ENCODE measurements at regions not wholly inside any gene's neighbourhood (a gene's known extent, or its start where the extent isn't known, plus 50 kb on each side); places are given as distances from the start of the nearest gene placed in this dataset.
A peak's percentile ranks its signal among the peaks of the same experiment; 100 is the strongest.

DNA sequence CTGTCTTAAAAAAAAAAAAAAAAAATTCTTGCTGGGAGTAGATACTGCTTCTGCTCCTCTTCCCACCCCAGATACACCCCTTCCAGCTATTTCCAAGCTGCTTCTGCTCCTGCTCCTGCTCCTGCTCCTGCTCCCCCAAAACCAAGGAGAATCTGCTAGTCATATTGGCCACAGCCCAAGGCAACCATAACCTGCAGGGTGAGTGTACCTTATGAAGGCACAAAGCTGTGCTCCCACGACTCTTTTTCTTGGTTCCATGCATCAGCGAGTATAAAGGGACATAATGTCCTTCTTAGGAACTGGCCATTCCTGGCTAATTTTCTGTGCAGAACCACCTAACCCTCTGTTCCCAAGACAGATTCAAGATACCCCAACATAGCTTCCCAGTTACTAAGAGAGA, 129.5 kb upstream of the CDK1 start:
- TF ChIP-seq, protein P1, sequence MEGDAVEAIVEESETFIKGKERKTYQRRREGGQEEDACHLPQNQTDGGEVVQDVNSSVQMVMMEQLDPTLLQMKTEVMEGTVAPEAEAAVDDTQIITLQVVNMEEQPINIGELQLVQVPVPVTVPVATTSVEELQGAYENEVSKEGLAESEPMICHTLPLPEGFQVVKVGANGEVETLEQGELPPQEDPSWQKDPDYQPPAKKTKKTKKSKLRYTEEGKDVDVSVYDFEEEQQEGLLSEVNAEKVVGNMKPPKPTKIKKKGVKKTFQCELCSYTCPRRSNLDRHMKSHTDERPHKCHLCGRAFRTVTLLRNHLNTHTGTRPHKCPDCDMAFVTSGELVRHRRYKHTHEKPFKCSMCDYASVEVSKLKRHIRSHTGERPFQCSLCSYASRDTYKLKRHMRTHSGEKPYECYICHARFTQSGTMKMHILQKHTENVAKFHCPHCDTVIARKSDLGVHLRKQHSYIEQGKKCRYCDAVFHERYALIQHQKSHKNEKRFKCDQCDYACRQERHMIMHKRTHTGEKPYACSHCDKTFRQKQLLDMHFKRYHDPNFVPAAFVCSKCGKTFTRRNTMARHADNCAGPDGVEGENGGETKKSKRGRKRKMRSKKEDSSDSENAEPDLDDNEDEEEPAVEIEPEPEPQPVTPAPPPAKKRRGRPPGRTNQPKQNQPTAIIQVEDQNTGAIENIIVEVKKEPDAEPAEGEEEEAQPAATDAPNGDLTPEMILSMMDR (IDR thresholded peaks at IDR 0.05; ENCODE audit: insufficient read depth, low read depth, low read length, missing control alignments), result no peak
- no peak overlapping the region for H3K4me3 ChIP-seq (ENCODE audit: low read length)
- no peak for DNase-seq (ENCODE audit: low read depth)

GRCh38 chr10:60646966-60647796, 131.1 kb upstream of the CDK1 start:
- H3K4me3 ChIP-seq (ENCODE audit: low read length), result no peak overlapping the region
- DNase-seq (ENCODE audit: low read depth), result peak; percentile 66
- TF ChIP-seq, protein P1 (IDR thresholded peaks at IDR 0.05; ENCODE audit: insufficient read depth, low read depth, low read length, missing control alignments), result peak; percentile 70

- TF ChIP-seq, protein P1 (IDR thresholded peaks at IDR 0.05; ENCODE audit: insufficient read depth, low read depth, low read length, missing control alignments), result no peak
- H3K4me3 ChIP-seq (ENCODE audit: low read length), result no peak overlapping the region
- DNase-seq (ENCODE audit: low read depth), result no peak
These were observed 132.3 kb upstream of the CDK1 start for GRCh38 chr10:60645980-60646379.

DNA sequence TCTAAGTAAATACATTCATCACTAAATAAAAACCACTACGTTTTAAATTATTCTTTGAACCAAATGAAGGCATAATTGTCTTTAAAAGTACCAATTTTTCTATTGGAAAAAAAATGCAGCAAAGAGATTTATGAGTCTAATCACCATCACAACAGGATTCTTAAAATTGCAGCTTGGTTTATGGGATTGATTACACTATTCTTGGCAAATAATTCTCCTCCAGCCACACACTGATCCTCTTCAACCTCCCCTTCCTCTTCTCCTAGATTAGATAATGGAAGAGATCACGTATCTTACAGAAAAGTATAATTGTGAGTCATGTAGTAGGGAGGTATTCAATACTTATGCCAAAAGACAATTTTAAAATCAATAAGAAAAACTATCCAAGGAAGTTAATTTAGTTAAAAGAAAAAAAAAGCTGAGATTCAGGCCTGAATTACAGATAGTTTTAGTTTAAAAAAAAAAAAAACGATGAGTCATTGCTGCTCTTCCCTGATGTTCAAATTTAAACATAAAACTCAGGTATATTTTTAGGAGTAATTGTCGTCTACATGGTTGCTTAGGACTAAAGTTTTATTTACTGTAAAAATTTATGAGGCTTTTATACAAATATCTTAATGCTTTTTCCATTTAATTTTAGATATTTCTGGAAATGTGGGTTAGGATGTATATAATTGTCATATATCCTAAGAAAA, 133.7 kb upstream of the CDK1 start:
- TF ChIP-seq, protein P1 (IDR thresholded peaks at IDR 0.05; ENCODE audit: insufficient read depth, low read depth, low read length, missing control alignments), result no peak
- H3K4me3 ChIP-seq (ENCODE audit: low read length), result no peak overlapping the region
- no peak for DNase-seq (ENCODE audit: low read depth)

DNA sequence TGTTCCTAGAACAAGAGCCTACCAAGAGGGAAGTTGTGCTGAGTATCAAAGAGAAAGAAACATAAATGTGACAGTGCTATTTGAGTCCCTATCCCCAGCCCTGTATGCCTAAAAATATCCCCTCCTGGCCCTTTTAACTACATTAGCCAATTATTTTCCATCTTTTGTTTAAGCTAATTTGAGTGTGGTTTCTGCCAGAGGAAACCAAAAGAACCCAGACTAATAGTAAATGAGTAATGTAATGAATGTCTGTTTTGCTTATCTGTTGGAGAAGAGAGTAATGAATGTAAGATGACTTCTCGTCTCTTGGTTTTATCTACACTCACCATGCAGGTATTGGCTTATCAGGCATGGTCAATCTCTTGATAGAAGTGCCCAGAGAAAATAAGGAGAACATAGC, 134.4 kb upstream of the CDK1 start:
- no peak for DNase-seq (ENCODE audit: low read depth)
- TF ChIP-seq, protein P1 (IDR thresholded peaks at IDR 0.05; ENCODE audit: insufficient read depth, low read depth, low read length, missing control alignments), result no peak
- H3K4me3 ChIP-seq (ENCODE audit: low read length), result no peak overlapping the region

GRCh38 chr10:60629332-60629731, 148.9 kb upstream of the CDK1 start:
- H3K4me3 ChIP-seq (ENCODE audit: low read length), result no peak overlapping the region
- no peak for DNase-seq (ENCODE audit: low read depth)
- TF ChIP-seq, protein P1 (IDR thresholded peaks at IDR 0.05; ENCODE audit: insufficient read depth, low read depth, low read length, missing control alignments), result no peak

All from epithelial cell of esophagus (primary cell).